ENCODE measurements at regions not wholly inside any gene's neighbourhood (a gene's known extent, or its start where the extent isn't known, plus 50 kb on each side); places are given as distances from the start of the nearest gene placed in this dataset.

DNA sequence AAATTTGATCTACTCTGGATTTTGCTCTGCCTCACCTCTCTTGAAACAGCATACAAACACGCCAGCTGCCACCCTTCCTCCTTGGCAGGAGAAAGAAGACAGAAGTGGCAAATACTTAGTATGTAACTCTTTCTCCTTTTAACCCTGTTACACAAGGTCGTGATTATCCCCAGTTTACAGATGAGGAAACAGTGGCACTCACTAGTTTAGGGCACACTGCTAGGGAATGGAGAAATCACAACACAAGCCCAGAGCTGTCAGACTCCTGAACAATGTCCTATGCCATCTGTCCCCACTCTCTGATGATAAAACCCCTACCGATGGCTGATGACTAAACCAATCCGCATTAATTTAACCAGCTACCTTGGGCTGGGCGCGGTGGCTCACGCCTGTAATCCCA lies 79.7 kb downstream of the FGD2 start:
- TF ChIP-seq CTCF (conservative IDR thresholded peaks at IDR 0.05) (no peak), EZH2 (IDR thresholded peaks at IDR 0.05; ENCODE audit: low read depth) (no peak)

All from PC-9 (cell line).